BLaER1 treated with 17β-estradiol and CSF1 and Interleukin-3, amounts not matched to agents 10 nM and 100 nM (cell line): ENCODE measurements at regions not wholly inside any gene's neighbourhood (a gene's known extent, or its start where the extent isn't known, plus 50 kb on each side); places are given as distances from the start of the nearest gene placed in this dataset.

Experiments
- H3K27ac ChIP-seq, 11 experiments: shearing (Covaris generic); formaldehyde crosslinking; 2 replicates each; pipeline ENCODE4 v1.8.1; 2022
- H3K27me3 ChIP-seq, 11 experiments: shearing (Covaris generic); formaldehyde crosslinking; 2 replicates each; pipeline ENCODE4 v1.8.1; 2022
- H3K36me3 ChIP-seq, 11 experiments: shearing (Covaris generic); formaldehyde crosslinking; 2 replicates each; pipeline ENCODE4 v1.8.1; 2022
- H3K4me1 ChIP-seq, 10 experiments: shearing (Covaris generic); formaldehyde crosslinking; 2 replicates each; pipeline ENCODE4 v1.8.1; 2022
- H3K4me2 ChIP-seq, 11 experiments: shearing (Covaris generic); formaldehyde crosslinking; 2 replicates each; pipeline ENCODE4 v1.8.1; 2022
- H3K4me3 ChIP-seq, 10 experiments: shearing (Covaris generic); formaldehyde crosslinking; 2 replicates each; pipeline ENCODE4 v1.8.1; 2022
- H3K9ac ChIP-seq, 11 experiments: shearing (Covaris generic); formaldehyde crosslinking; 2 replicates each; pipeline ENCODE4 v1.8.1; 2022
- H3K9me3 ChIP-seq, 11 experiments: shearing (Covaris generic); formaldehyde crosslinking; replicated peaks in 1 of 11; 2 replicates each; pipeline ENCODE4 v1.8.1; 2022
- H4K20me1 ChIP-seq, 11 experiments: shearing (Covaris generic); formaldehyde crosslinking; 2 replicates each; pipeline ENCODE4 v1.8.1; 2022
- Cebpa-rat ChIP-seq, 11 experiments: shearing (Covaris generic); IDR thresholded peaks; 2 replicates each; pipeline ENCODE4 v1.8.1; 2022

DNA sequence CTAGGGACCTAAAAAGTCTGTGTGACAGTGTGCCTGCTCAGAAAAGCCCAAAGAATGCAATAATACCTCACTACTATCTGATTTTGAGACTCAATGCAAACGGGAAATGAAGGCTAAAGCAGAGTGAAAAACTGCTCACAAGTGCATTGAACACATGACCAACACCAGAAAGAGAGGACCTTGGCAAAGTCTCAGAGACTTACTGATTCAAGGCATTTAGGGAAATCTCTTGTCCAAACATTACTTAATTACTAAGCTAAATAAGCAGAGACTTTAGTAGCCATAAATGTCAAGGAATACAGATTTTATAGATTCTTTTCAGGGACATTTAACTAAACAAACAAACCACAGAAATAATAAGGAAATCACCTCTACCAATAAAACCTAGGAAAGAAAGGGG, 916.0 kb downstream of the FSTL5 start:
- Histone ChIP-seq H3K27me3 (no peaks in the 10 kb centered on the region), H4K20me1 (no peaks in the 10 kb centered on the region), H3K4me3 (no peak overlapping the region), H3K4me1 (no peaks in the 10 kb centered on the region), H3K36me3 (no peaks in the 10 kb centered on the region), H3K9me3 (peaks cover 16 to 28% (median 21%) of the 10 kb centered on the region in 11 experiments), H3K4me2 (no peak overlapping the region), H3K9ac (no peak overlapping the region), H3K27ac (no peak overlapping the region)
- TF ChIP-seq Cebpa-rat (IDR thresholded peaks at IDR 0.05): no peak

DNA sequence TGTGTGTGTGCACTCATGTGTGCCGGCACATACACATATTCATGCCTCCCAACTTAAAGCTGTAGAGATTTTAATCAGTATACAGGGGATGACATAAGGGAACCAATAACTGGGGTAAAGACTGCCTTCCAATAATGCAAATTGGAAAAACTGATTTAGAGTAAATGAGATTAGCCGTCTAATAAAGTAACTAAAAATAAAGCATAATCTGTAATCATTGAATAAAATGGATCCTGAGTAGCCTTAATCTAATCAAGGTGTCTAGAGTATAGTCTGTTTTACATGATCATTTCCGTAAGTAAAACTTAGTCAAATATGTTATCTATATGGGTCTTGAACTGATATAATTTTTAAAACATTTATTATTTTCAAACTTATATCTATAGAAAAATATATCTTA, 925.8 kb downstream of the FSTL5 start:
- Histone ChIP-seq H3K27me3 (no peaks in the 10 kb centered on the region), H3K9ac (no peak overlapping the region), H3K4me2 (no peak overlapping the region), H3K27ac (no peak overlapping the region), H3K9me3 (no peaks in the 10 kb centered on the region), H4K20me1 (no peaks in the 10 kb centered on the region), H3K36me3 (no peaks in the 10 kb centered on the region), H3K4me1 (no peaks in the 10 kb centered on the region), H3K4me3 (no peak overlapping the region)
- TF ChIP-seq Cebpa-rat (IDR thresholded peaks at IDR 0.05): no peak

DNA sequence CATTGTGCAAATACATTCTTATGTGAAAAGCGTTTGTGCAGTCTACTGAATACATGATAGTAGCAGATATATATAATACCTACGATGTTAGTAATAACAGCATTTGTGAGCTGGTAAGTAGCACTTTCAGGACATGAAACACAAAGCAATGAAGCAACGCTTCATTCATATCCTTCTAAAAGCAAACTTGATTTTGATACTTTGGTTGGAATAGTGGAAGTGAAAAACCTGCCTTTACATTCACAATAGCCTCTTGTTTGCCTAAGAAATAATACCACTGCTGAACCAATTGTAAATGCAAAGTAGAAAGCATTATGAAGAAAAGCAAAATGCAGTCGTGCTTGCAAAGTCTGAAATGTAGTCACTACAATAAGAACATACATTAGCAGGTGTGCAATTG, 926.3 kb downstream of the FSTL5 start:
- no peak for TF ChIP-seq Cebpa-rat (IDR thresholded peaks at IDR 0.05)
- H3K4me2 ChIP-seq: no peak overlapping the region
- no peaks in the 10 kb centered on the region for H3K27me3 ChIP-seq
- H3K4me3 ChIP-seq: no peak overlapping the region
- no peaks in the 10 kb centered on the region for H3K4me1 ChIP-seq
- no peak overlapping the region for H3K9ac ChIP-seq
- H4K20me1 ChIP-seq: no peaks in the 10 kb centered on the region
- H3K36me3 ChIP-seq: no peaks in the 10 kb centered on the region
- H3K9me3 ChIP-seq: no peaks in the 10 kb centered on the region
- no peak overlapping the region for H3K27ac ChIP-seq

DNA sequence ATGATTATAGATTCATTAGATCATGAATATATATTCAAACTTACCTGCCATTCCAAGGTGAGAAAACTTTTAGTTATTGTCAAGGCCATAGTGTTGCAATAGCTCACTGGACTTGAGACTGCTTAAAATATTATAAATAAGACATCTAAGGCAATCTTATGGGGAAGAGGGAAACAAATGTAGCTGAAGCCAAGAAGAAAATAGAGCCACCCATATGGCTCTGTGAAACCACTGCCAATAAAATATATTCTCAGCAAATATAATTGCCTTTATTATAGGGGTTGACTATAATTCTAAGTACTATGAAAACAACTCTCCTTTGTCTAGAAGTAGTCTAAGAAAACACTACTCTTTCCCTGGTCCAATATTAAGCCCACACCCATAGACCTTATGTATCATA, 938.5 kb downstream of the FSTL5 start:
- H3K9me3 ChIP-seq: peaks cover 17 to 24% (median 21%) of the 10 kb centered on the region in 11 experiments
- H3K27ac ChIP-seq: no peak overlapping the region
- H3K4me3 ChIP-seq: no peak overlapping the region
- no peaks in the 10 kb centered on the region for H4K20me1 ChIP-seq
- H3K36me3 ChIP-seq: no peaks in the 10 kb centered on the region
- no peaks in the 10 kb centered on the region for H3K27me3 ChIP-seq
- H3K9ac ChIP-seq: no peak overlapping the region
- H3K4me1 ChIP-seq: no peaks in the 10 kb centered on the region
- TF ChIP-seq Cebpa-rat (IDR thresholded peaks at IDR 0.05): no peak
- H3K4me2 ChIP-seq: no peak overlapping the region

DNA sequence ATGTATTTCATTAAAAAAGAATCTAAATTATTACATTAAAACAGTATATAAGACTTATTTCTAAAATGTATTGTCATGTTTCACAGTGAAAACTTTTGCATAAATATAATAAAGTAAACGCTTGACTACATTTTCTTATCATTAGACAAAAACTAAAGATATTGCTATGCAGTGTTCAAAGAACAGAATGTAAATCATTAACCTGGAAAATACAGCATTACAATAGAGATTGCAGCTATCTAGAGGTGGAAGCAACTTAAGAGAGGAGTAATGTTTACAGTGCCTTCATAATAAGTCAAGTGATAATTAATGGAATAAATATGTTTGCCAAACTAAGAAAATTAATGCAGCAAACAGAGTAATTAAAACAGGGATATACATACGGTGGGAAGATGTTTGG, 940.9 kb downstream of the FSTL5 start:
- Histone ChIP-seq H4K20me1 (no peaks in the 10 kb centered on the region), H3K36me3 (no peaks in the 10 kb centered on the region), H3K4me1 (no peaks in the 10 kb centered on the region), H3K4me2 (no peak overlapping the region), H3K4me3 (no peak overlapping the region), H3K27me3 (no peaks in the 10 kb centered on the region), H3K9ac (no peak overlapping the region), H3K27ac (no peak overlapping the region), H3K9me3 (peaks cover 10 to 17% (median 14%) of the 10 kb centered on the region in 11 experiments)
- TF ChIP-seq Cebpa-rat (IDR thresholded peaks at IDR 0.05): no peak

DNA sequence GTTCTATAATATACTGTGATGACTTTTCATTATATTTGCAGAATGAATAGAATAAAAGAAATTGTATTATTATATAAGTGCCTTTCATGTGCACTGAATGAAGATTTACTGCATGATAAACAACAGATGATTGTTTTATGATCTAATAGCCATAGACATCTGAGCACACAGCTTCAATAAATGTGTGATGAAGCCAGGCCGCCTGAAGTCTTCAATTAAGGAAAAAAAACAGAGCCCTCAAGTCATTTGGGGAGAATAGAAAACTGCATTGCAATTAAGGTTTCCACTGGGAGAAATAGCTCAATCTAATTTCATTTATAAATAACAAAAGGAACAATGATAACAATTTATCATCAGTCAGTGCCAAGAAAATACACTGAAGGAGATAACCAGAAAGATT, 955.2 kb downstream of the FSTL5 start:
- TF ChIP-seq Cebpa-rat (IDR thresholded peaks at IDR 0.05): no peak
- H3K36me3 ChIP-seq: no peaks in the 10 kb centered on the region
- H4K20me1 ChIP-seq: no peaks in the 10 kb centered on the region
- H3K4me2 ChIP-seq: no peak overlapping the region
- no peak overlapping the region for H3K9ac ChIP-seq
- no peaks in the 10 kb centered on the region for H3K4me1 ChIP-seq
- H3K27me3 ChIP-seq: no peaks in the 10 kb centered on the region
- H3K4me3 ChIP-seq: no peak overlapping the region
- H3K9me3 ChIP-seq: peaks cover 0 to 8% (median 0%) of the 10 kb centered on the region in 11 experiments; a peak in 3 of 22 replicates
- no peak overlapping the region for H3K27ac ChIP-seq

DNA sequence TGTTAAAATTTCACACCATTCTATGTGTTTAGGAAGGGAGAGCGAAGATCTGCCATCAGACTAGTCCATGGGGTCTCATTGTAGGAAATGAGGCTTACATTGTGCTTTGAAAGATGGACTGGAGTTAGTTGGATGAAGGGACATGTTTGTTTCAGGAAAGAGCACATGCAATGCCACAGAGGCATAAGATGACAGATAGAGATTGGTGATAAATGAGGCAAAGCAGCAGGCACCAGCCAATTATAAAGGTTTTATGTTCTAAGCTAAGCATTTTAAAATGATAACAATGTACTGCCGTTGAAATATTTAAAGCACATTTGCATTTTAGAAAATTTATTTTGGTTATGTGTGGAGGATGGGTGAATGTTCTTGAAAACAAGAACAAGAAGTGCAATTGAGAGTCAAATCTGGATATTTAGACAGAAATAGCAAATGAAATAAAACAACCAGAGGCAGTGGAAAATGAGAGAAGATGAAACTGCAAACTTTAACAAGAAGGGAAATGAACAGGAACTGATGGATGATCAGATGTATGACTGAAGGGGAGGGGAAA, 957.2 kb downstream of the FSTL5 start:
- no peaks in the 10 kb centered on the region for H3K36me3 ChIP-seq
- H3K4me1 ChIP-seq: no peaks in the 10 kb centered on the region
- H3K27ac ChIP-seq: no peak overlapping the region
- H3K9ac ChIP-seq: no peak overlapping the region
- no peak overlapping the region for H3K4me3 ChIP-seq
- TF ChIP-seq Cebpa-rat (IDR thresholded peaks at IDR 0.05): no peak
- no peak overlapping the region for H3K4me2 ChIP-seq
- H3K27me3 ChIP-seq: no peaks in the 10 kb centered on the region
- H3K9me3 ChIP-seq: peaks cover 0 to 8% (median 0%) of the 10 kb centered on the region in 11 experiments; a peak in 3 of 22 replicates
- no peaks in the 10 kb centered on the region for H4K20me1 ChIP-seq

DNA sequence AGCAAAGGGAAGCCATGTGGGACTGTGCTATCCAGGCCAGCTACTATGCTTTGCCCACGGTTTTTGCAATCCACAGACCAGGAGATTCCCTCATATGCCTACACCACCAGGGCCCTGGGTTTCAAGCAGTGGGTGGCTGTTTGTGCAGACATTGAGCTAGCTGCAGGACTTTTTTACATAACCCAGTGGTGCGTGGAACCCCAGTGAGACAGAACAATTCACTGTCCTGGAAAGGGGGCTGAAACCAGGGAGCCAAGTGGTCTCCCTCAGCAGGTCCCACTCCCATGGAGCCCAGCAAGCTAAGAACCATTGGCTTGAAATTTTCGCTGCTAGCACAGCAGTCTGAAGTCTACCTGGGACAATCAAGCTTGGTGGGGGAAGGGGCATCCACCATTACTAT, 959.9 kb downstream of the FSTL5 start:
- H3K9ac ChIP-seq: no peak overlapping the region
- no peak overlapping the region for H3K27ac ChIP-seq
- H3K27me3 ChIP-seq: no peaks in the 10 kb centered on the region
- H4K20me1 ChIP-seq: no peaks in the 10 kb centered on the region
- no peaks in the 10 kb centered on the region for H3K36me3 ChIP-seq
- H3K9me3 ChIP-seq: no peaks in the 10 kb centered on the region
- H3K4me1 ChIP-seq: no peaks in the 10 kb centered on the region
- no peak overlapping the region for H3K4me3 ChIP-seq
- TF ChIP-seq Cebpa-rat (IDR thresholded peaks at IDR 0.05): no peak
- no peak overlapping the region for H3K4me2 ChIP-seq

DNA sequence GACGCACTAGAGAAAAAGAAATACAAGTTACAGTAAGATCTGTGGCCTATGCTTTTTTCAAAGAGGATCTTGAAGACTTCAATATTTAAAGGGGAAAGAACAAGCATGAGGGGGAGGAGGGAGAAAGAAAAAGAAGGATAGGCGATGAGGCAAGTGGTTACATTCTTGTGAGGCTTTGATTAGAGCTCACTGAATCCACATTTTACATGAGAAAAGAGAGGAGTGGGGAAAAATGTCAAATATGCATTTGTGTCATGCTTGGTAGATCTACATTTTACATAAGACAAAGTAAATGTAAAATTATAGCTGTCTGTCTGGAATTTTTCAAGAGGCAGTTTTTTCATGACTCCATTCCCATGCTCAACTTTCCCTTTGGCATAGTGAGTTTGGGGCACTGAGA, 965.9 kb downstream of the FSTL5 start:
- no peak for TF ChIP-seq Cebpa-rat (IDR thresholded peaks at IDR 0.05)
- Histone ChIP-seq H3K4me2 (no peak overlapping the region), H3K36me3 (no peaks in the 10 kb centered on the region), H3K27ac (no peak overlapping the region), H3K4me1 (peaks cover 0 to 11% (median 6%) of the 10 kb centered on the region in 10 experiments; a peak in 10 of 20 replicates), H3K27me3 (no peaks in the 10 kb centered on the region), H4K20me1 (no peaks in the 10 kb centered on the region), H3K9ac (no peak overlapping the region), H3K4me3 (no peak overlapping the region), H3K9me3 (no peaks in the 10 kb centered on the region)

DNA sequence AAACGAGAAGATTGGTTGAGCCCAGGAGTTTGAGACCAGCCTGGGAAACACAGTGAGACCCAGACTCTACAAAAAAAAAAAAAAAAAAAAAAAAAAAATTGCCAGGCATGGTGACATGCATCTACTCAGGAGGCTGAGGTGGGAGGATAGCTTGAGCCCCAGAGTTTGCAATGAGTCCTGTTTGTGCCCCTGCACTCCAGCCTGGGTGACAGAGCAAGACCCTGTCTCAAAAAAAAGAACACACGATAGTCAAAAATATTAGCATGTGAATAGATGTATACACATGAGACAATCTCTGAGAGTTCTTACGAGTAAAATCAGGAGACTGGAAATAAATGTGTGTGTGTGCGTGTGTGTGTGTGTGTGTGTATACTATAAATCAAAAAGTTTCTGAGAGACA, 966.3 kb downstream of the FSTL5 start:
- H3K9me3 ChIP-seq: no peaks in the 10 kb centered on the region
- H3K4me3 ChIP-seq: no peak overlapping the region
- no peaks in the 10 kb centered on the region for H3K27me3 ChIP-seq
- peaks cover 0 to 11% (median 6%) of the 10 kb centered on the region in 10 experiments; a peak in 10 of 20 replicates for H3K4me1 ChIP-seq
- no peak overlapping the region for H3K4me2 ChIP-seq
- H3K9ac ChIP-seq: no peak overlapping the region
- no peak overlapping the region for H3K27ac ChIP-seq
- H3K36me3 ChIP-seq: no peaks in the 10 kb centered on the region
- no peak for TF ChIP-seq Cebpa-rat (IDR thresholded peaks at IDR 0.05)
- no peaks in the 10 kb centered on the region for H4K20me1 ChIP-seq
